SK-N-SH (cell line): ENCODE measurements at regions not wholly inside any gene's neighbourhood (a gene's known extent, or its start where the extent isn't known, plus 50 kb on each side); places are given as distances from the start of the nearest gene placed in this dataset.
A peak's percentile ranks its signal among the peaks of the same experiment; 100 is the strongest.

ENCODE experiments used
- CTCF ChIA-PET: fragments of 300-600, 350-600 bp; formaldehyde crosslinking; extraction: SDS; loops from one replicate; lab custom pipeline; 2021; lab: Yijun Ruan, JAX
- POLR2A ChIA-PET: fragments of 350-600 bp; sonication (Branson Sonifier 250); formaldehyde crosslinking; extraction: SDS; loops from one replicate; lab custom pipeline; 2020; ENCODE audit warnings: antibody characterized with exemption, inconsistent platforms; lab: Yijun Ruan, JAX
- DNase-seq: peaks from one replicate; pipeline ENCODE4 v3.0.0; 2012
- H2AFZ ChIP-seq: fragments of 200-600 bp; sonication (generic); 2 replicates; pipeline ENCODE4 v1.8.1; 2016; ENCODE audit warnings: antibody characterized with exemption, mild to moderate bottlenecking, low read depth
- H3F3A ChIP-seq: fragments of 200-600 bp; sonication (generic); replicated peaks from 2 replicates; pipeline ENCODE3; 2016; ENCODE audit warnings: antibody characterized with exemption, mild to moderate bottlenecking; ENCODE audit not compliant: insufficient read depth
- H3K27ac ChIP-seq, 2 experiments: fragments of 200-500 bp in 1 of 2; fragments of 200-600 bp in 1 of 2; sonication (Bioruptor generic) in 1 of 2; sonication (generic), shearing (Covaris generic) in 1 of 2; 2 replicates each; pipeline versions ENCODE4 v1.5.1 to v1.6.1; 2014 to 2016; ENCODE audit warnings: low read depth in 2 of 2, inconsistent platforms in 1 of 2, low read length in 1 of 2, mild to moderate bottlenecking in 1 of 2, mixed read lengths in 1 of 2
- H3K27me3 ChIP-seq: fragments of 200-600 bp; sonication (generic), shearing (Covaris generic); 2 replicates; pipeline ENCODE4 v1.6.1; 2016; ENCODE audit warnings: mixed run types; ENCODE audit not compliant: insufficient read depth
- H3K36me3 ChIP-seq, 2 experiments: fragments of 200-500 bp in 1 of 2; fragments of 200-600 bp in 1 of 2; sonication (Bioruptor generic) in 1 of 2; sonication (generic) in 1 of 2; replicated peaks in 1 of 2; 2 replicates each; pipeline versions ENCODE3 to v1.5.1; 2014 to 2016; ENCODE audit warnings: low read length in 1 of 2, mild to moderate bottlenecking in 1 of 2; ENCODE audit not compliant: insufficient read depth in 2 of 2, control insufficient read depth in 1 of 2
- H3K4me1 ChIP-seq, 2 experiments: fragments of 200-500 bp in 1 of 2; fragments of 200-600 bp in 1 of 2; sonication (Bioruptor generic) in 1 of 2; sonication (generic), shearing (Covaris generic) in 1 of 2; 2 replicates each; pipeline versions ENCODE4 v1.5.1 to v1.6.1; 2014 to 2016; ENCODE audit warnings: low read depth in 1 of 2, low read length in 1 of 2, mixed run types in 1 of 2; ENCODE audit not compliant: insufficient read depth in 2 of 2, control insufficient read depth in 1 of 2
- H3K4me2 ChIP-seq: fragments of 200-600 bp; sonication (generic), shearing (Covaris generic); 2 replicates; pipeline ENCODE4 v1.6.1; 2017; ENCODE audit warnings: mixed run types
- H3K4me3 ChIP-seq, 2 experiments: fragments of 200-500 bp in 1 of 2; fragments of 200-600 bp in 1 of 2; sonication (Bioruptor generic) in 1 of 2; sonication (generic), shearing (Covaris generic) in 1 of 2; 2 replicates each; pipeline versions ENCODE4 v1.5.1 to v1.8.1; 2014 to 2016; ENCODE audit warnings: low read depth in 2 of 2, inconsistent platforms in 1 of 2, low read length in 1 of 2, mild to moderate bottlenecking in 1 of 2, mixed read lengths in 1 of 2, moderate library complexity in 1 of 2
- H3K79me2 ChIP-seq: fragments of 200-600 bp; sonication (generic); 2 replicates; pipeline ENCODE4 v1.8.1; 2017; ENCODE audit warnings: mild to moderate bottlenecking; ENCODE audit not compliant: insufficient read depth
- H3K9ac ChIP-seq: fragments of 200-600 bp; sonication (generic); 2 replicates; pipeline ENCODE4 v1.6.1; 2017; ENCODE audit warnings: mixed run types
- H3K9me2 ChIP-seq: fragments of 200-600 bp; sonication (generic); 2 replicates; pipeline ENCODE4 v1.6.1; 2017; ENCODE audit warnings: mixed run types
- H3K9me3 ChIP-seq: fragments of 200-600 bp; sonication (generic); 2 replicates; pipeline ENCODE4 v1.6.1; 2017; ENCODE audit warnings: mixed run types, mild to moderate bottlenecking, moderate library complexity
- H4K20me1 ChIP-seq: fragments of 200-600 bp; sonication (generic); 2 replicates; pipeline ENCODE4 v1.6.1; 2017; ENCODE audit warnings: mild to moderate bottlenecking, mixed run types; ENCODE audit not compliant: insufficient read depth
- CTCF ChIP-seq: fragments of 200-600 bp; sonication (generic); IDR thresholded peaks from 2 replicates; pipeline ENCODE4 v1.6.1; 2017; ENCODE audit warnings: antibody characterized with exemption, mild to moderate bottlenecking, moderate library complexity
- EP300 ChIP-seq, 2 experiments: IDR thresholded peaks; 2 replicates each; pipeline versions ENCODE4 v1.4.0 to v1.6.1; 2012; ENCODE audit warnings: borderline replicate concordance in 1 of 2, low read depth in 1 of 2, low read length in 1 of 2
- FOXJ3 ChIP-seq: sonication (generic); formaldehyde crosslinking; IDR thresholded peaks from 2 replicates; pipeline ENCODE4 v1.5.1; 2020; ENCODE audit warnings: mild to moderate bottlenecking, missing genetic modification reagents
- JUND ChIP-seq: IDR thresholded peaks from 2 replicates; pipeline ENCODE4 v1.4.0; 2012
- MAX ChIP-seq: IDR thresholded peaks from 2 replicates; pipeline ENCODE4 v1.4.0; 2012; ENCODE audit warnings: low read depth
- MXI1 ChIP-seq: IDR thresholded peaks from 2 replicates; pipeline ENCODE4 v1.6.1; 2012; ENCODE audit warnings: mild to moderate bottlenecking, low read depth, low read length, improper control_type of control experiment
- NRF1 ChIP-seq: IDR thresholded peaks from 2 replicates; pipeline ENCODE4 v1.6.1; 2012; ENCODE audit warnings: low read depth, mild to moderate bottlenecking, low read length
- RCOR1 ChIP-seq: fragments of 150-350 bp; IDR thresholded peaks from 2 replicates; pipeline ENCODE4 v1.6.1; 2017; ENCODE audit warnings: antibody characterized with exemption, low read length
- RFX5 ChIP-seq: IDR thresholded peaks from 2 replicates; pipeline ENCODE4 v1.6.1; 2012; ENCODE audit warnings: mild to moderate bottlenecking, improper control_type of control experiment, low read length
- RXRA ChIP-seq: IDR thresholded peaks from 2 replicates; pipeline ENCODE4 v1.4.0; 2012; ENCODE audit warnings: low read depth, mild to moderate bottlenecking, borderline replicate concordance
- TEAD4 ChIP-seq: IDR thresholded peaks from 2 replicates; pipeline ENCODE4 v1.4.0; 2012; ENCODE audit warnings: mild to moderate bottlenecking, borderline replicate concordance; ENCODE audit not compliant: insufficient read depth
- YY1 ChIP-seq: IDR thresholded peaks from 2 replicates; pipeline ENCODE4 v1.4.0; 2012; ENCODE audit warnings: low read depth, mild to moderate bottlenecking
- WGBS: methylation state at CpG from one replicate; pipeline ENCODE4 v1.1.6; 2017; ENCODE audit warnings: low lambda C conversion rate; 5-methylcytosine and 5-hydroxymethylcytosine counted together
- TF ChIP-seq, protein P1 (sequence below): fragments of 150-350 bp; IDR thresholded peaks from 2 replicates; pipeline ENCODE4 v1.6.1; 2016; ENCODE audit warnings: mild to moderate bottlenecking, low read depth, low read length
- TF ChIP-seq, protein P2 (sequence below): fragments of 150-350 bp; IDR thresholded peaks from 2 replicates; pipeline ENCODE4 v1.6.1; 2017; ENCODE audit warnings: antibody characterized with exemption, low read length, low read depth, borderline replicate concordance

DNA sequence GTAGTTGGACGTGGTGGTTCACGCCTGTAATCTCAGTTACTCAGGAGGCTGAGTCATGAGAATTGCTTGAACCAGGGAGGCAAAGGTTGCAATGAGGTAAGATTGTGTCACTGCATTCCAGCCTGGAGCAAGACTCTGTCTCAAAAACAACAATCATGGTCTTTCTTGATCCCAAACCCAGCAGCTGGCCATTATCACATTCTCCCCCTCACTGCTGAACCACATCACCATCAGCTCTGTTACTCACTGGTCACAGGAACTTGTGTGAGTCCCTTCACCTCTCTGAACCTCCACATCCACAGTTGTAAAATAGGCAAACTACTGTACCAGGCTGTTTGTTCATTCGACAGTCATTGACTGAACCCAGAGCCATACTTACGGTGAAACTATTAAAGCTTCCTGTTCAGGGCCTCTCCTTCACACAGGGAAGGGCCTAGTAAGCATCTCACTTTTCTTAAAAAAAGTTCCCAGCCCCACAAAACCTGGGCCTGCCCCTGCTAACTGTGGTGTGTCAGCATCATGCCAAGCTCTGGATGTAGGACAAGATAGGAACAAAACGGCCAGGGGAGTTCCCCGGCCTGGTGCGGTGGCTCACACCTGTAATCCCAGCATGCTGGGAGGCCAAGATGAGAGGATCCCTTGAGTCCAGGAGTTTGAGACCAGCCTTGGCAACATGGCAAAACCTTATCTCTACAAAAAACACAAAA is 104.7 kb downstream of the COPRS start:
- no peaks in the 10 kb centered on the region for H3K9me3 ChIP-seq
- no peak for TF ChIP-seq CTCF
- TF ChIP-seq NRF1 = no peak
- no peak for TF ChIP-seq FOXJ3 (CRISPR knock-in tag)
- no peak for TF ChIP-seq RCOR1
- TF ChIP-seq, protein P1, sequence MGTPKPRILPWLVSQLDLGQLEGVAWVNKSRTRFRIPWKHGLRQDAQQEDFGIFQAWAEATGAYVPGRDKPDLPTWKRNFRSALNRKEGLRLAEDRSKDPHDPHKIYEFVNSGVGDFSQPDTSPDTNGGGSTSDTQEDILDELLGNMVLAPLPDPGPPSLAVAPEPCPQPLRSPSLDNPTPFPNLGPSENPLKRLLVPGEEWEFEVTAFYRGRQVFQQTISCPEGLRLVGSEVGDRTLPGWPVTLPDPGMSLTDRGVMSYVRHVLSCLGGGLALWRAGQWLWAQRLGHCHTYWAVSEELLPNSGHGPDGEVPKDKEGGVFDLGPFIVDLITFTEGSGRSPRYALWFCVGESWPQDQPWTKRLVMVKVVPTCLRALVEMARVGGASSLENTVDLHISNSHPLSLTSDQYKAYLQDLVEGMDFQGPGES = no peak
- 0 out of 2 replicates have a peak, but pooled peaks have one; percentile 16 for TF ChIP-seq JUND
- TF ChIP-seq RFX5 = no peak
- WGBS = 80% methylated on average over 5 of the region's 7 CpGs
- H3K4me1 ChIP-seq = no peaks in the 10 kb centered on the region
- no peaks in the 10 kb centered on the region for H3K9me2 ChIP-seq
- no peaks in the 10 kb centered on the region for H3K79me2 ChIP-seq
- no peak overlapping the region for H3K4me2 ChIP-seq
- H4K20me1 ChIP-seq = no peaks in the 10 kb centered on the region
- H2AFZ ChIP-seq = no peak overlapping the region
- no peak overlapping the region for H3K27ac ChIP-seq
- H3K27me3 ChIP-seq = no peaks in the 10 kb centered on the region
- CTCF ChIA-PET = no interaction called here
- no peaks in the 10 kb centered on the region for H3F3A ChIP-seq
- DNase-seq = no peak
- POLR2A ChIA-PET = no interaction called here
- H3K9ac ChIP-seq = no peak overlapping the region
- no peak overlapping the region for H3K4me3 ChIP-seq
- no peaks in the 10 kb centered on the region for H3K36me3 ChIP-seq

DNA sequence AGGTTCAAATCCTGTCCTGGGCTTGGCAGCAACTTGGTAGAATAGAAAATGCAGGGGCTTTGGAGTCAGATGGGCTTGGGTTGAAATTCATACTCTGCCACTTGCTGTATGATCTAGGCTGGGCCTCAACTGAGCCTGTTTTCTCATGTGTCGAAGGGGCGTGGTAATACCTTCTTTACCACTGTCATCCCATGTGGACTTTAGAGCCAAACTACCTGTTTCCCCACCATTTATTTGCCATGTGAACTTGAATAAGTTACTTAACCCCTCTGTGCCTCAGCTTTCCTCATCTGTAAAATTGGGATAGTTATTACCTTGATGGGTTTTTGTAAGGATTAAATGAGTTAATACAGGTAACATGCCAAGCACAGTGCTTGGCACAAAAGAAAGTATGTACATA is 106.0 kb downstream of the COPRS start:
- CTCF ChIA-PET = no interaction called here
- H3F3A ChIP-seq = no peaks in the 10 kb centered on the region
- no peaks in the 10 kb centered on the region for H3K27me3 ChIP-seq
- no peak overlapping the region for H3K27ac ChIP-seq
- no peak overlapping the region for H3K4me3 ChIP-seq
- no peak for DNase-seq
- H3K9ac ChIP-seq = no peak overlapping the region
- H3K4me2 ChIP-seq = no peak overlapping the region
- H3K79me2 ChIP-seq = no peaks in the 10 kb centered on the region
- H3K9me2 ChIP-seq = no peaks in the 10 kb centered on the region
- TF ChIP-seq EP300 (IDR thresholded peaks at IDR 0.05; ENCODE audit: borderline replicate concordance in 1 of 2, low read depth in 1 of 2, low read length in 1 of 2) (no peak), RXRA (no peak), YY1 (no peak), CTCF (no peak), MAX (no peak), MXI1 (no peak), NRF1 (no peak), TEAD4 (no peak)
- TF ChIP-seq, protein P2, sequence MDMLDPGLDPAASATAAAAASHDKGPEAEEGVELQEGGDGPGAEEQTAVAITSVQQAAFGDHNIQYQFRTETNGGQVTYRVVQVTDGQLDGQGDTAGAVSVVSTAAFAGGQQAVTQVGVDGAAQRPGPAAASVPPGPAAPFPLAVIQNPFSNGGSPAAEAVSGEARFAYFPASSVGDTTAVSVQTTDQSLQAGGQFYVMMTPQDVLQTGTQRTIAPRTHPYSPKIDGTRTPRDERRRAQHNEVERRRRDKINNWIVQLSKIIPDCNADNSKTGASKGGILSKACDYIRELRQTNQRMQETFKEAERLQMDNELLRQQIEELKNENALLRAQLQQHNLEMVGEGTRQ = no peak
- TF ChIP-seq, all 33 proteins: peak for 0
- POLR2A ChIA-PET = no interaction called here
- Histone ChIP-seq H3K9me3 (no peaks in the 10 kb centered on the region), H3K4me1 (no peaks in the 10 kb centered on the region), H2AFZ (no peak overlapping the region), H3K36me3 (no peaks in the 10 kb centered on the region), H4K20me1 (no peaks in the 10 kb centered on the region)
- WGBS = 96% methylated on average over 2 of the region's 2 CpGs
